ENCODE measurements at regions not wholly inside any gene's neighbourhood (a gene's known extent, or its start where the extent isn't known, plus 50 kb on each side); places are given as distances from the start of the nearest gene placed in this dataset.

DNA sequence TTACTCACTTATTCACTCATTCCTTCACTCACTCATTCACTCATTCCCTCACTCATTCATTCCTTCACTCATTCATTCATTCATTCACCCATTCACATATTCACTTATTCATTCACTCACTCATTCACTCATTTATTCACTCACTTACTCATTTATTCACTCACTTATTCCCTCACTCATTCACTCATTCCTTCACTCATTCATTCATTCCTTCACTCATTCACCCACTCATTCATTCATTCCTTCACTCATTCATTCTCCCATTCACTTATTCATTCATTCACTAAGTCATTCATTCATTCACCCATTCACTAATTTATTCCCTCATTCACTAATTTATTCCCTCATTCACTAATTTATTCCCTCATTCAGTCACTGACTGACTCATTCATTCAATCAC, 127.6 kb downstream of the EDN3 start:
- TF ChIP-seq, protein P1, sequence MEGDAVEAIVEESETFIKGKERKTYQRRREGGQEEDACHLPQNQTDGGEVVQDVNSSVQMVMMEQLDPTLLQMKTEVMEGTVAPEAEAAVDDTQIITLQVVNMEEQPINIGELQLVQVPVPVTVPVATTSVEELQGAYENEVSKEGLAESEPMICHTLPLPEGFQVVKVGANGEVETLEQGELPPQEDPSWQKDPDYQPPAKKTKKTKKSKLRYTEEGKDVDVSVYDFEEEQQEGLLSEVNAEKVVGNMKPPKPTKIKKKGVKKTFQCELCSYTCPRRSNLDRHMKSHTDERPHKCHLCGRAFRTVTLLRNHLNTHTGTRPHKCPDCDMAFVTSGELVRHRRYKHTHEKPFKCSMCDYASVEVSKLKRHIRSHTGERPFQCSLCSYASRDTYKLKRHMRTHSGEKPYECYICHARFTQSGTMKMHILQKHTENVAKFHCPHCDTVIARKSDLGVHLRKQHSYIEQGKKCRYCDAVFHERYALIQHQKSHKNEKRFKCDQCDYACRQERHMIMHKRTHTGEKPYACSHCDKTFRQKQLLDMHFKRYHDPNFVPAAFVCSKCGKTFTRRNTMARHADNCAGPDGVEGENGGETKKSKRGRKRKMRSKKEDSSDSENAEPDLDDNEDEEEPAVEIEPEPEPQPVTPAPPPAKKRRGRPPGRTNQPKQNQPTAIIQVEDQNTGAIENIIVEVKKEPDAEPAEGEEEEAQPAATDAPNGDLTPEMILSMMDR (IDR thresholded peaks at IDR 0.05; ENCODE audit: low read depth, low read length, missing control alignments) = no peak
- no peak for DNase-seq
- Histone ChIP-seq H3K36me3 (replicated peaks) (no peaks in the 10 kb centered on the region), H3K4me3 (ENCODE audit: low read depth, low read length) (no peak overlapping the region), H3K27ac (no peak overlapping the region), H3K27me3 (replicated peaks) (no peaks in the 10 kb centered on the region)
- in situ Hi-C loops (cut with HindIII; ENCODE audit: low pct_ligation_motif_present, low sequenced_read_pairs) = no loop called here

DNA sequence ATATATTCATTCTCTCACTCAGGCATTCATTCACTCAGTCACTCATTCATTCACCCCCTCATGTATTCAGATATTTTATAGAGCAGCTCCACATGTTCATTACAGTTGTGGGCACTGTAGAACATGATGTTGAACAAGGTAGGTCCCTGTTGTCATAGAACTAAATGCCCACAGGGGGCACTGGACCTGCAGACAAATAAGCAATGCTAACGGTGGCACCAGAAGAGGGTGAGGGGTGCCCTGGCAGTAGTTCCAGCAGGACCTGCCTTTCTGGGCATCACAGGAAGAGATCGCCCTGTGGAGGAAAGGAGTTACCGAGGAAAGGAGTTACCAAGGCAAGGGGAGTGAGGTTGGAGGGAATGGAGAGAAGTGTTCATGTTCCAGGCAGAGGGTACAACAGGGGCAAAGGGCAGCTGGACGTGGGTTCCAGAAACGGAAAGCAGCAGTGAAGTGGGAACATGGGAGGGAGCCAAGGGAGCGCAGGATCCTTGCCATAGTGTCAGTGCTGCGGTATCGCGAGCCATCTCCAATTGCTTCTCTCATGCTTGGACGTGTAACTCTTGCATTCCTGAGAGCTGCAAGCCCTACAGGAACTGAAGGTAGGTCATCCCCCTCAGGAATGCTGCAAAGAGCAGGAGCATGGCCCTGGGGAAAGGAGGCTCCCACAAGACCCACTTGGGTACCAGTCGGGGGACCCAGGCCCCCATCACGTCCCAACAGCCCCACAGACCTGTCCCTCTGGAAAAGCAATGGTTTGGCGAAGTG, 128.2 kb downstream of the EDN3 start:
- H3K4me3 ChIP-seq (ENCODE audit: low read depth, low read length) = no peak overlapping the region
- no peak for DNase-seq
- TF ChIP-seq, protein P1 (IDR thresholded peaks at IDR 0.05; ENCODE audit: low read depth, low read length, missing control alignments) = no peak
- no peaks in the 10 kb centered on the region for H3K27me3 ChIP-seq (replicated peaks)
- H3K27ac ChIP-seq = no peak overlapping the region
- H3K36me3 ChIP-seq (replicated peaks) = no peaks in the 10 kb centered on the region
- in situ Hi-C loops (cut with HindIII; ENCODE audit: low pct_ligation_motif_present, low sequenced_read_pairs) = no loop called here

GRCh38 chr20:59429396-59429795, 129.0 kb downstream of the EDN3 start:
- TF ChIP-seq, protein P1 (IDR thresholded peaks at IDR 0.05; ENCODE audit: low read depth, low read length, missing control alignments) = no peak
- DNase-seq = no peak
- no peaks in the 10 kb centered on the region for H3K36me3 ChIP-seq (replicated peaks)
- H3K27me3 ChIP-seq (replicated peaks) = no peaks in the 10 kb centered on the region
- in situ Hi-C loops (cut with HindIII; ENCODE audit: low pct_ligation_motif_present, low sequenced_read_pairs) = no loop called here
- H3K4me3 ChIP-seq (ENCODE audit: low read depth, low read length) = no peak overlapping the region
- H3K27ac ChIP-seq = no peak overlapping the region

- Histone ChIP-seq H3K4me3 (ENCODE audit: low read depth, low read length) (no peak overlapping the region), H3K27ac (no peak overlapping the region), H3K27me3 (replicated peaks) (no peaks in the 10 kb centered on the region), H3K36me3 (replicated peaks) (no peaks in the 10 kb centered on the region)
- in situ Hi-C loops (cut with HindIII; ENCODE audit: low pct_ligation_motif_present, low sequenced_read_pairs) = no loop called here
- TF ChIP-seq, protein P1 (IDR thresholded peaks at IDR 0.05; ENCODE audit: low read depth, low read length, missing control alignments) = no peak
- DNase-seq = no peak
Measured at GRCh38 chr20:59431014-59431413, 130.6 kb downstream of the EDN3 start.

DNA sequence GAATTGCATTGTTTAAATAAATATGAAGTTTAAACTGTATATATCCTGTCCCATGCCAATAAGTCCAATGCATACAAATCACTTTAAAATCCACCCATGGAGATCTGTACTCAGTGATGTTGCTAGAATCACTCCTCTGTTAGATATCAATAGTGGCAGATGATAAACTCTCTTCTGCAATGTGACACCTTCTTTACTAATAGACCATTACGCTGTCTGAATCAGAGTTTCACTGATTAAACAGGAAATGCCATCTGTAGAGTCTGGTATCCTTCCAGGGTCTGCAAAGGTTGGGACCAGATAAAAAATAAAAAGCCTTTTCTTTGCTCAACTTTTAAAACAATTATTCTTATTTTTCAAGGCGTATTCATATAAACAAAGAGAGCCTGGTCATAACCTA, 134.5 kb downstream of the EDN3 start:
- in situ Hi-C loops (cut with HindIII; ENCODE audit: low pct_ligation_motif_present, low sequenced_read_pairs) = no loop called here
- Histone ChIP-seq H3K36me3 (replicated peaks) (no peaks in the 10 kb centered on the region), H3K27ac (no peak overlapping the region), H3K4me3 (ENCODE audit: low read depth, low read length) (no peak overlapping the region), H3K27me3 (replicated peaks) (no peaks in the 10 kb centered on the region)
- no peak for DNase-seq
- TF ChIP-seq, protein P1 (IDR thresholded peaks at IDR 0.05; ENCODE audit: low read depth, low read length, missing control alignments) = no peak

DNA sequence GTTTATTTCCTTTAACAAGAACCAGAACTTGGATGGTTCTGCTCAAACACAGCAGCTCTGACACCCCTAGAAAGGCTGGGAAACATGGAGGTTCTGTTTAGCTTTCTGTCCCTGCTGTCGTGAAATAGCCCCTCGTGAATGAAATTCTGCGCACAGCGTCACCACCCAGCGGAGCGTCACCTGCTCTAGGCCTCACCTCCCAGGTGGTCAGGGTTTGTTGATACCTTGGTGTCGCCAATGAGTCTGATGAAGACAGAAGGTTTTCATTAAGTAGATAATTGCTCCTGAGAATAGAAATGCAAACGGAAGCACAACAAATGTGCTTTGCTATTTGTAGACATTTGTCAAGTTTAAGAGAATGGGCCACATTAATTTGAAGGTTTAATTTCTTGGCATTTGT, 135.1 kb downstream of the EDN3 start:
- Histone ChIP-seq H3K27me3 (replicated peaks) (no peaks in the 10 kb centered on the region), H3K36me3 (replicated peaks) (no peaks in the 10 kb centered on the region), H3K4me3 (ENCODE audit: low read depth, low read length) (no peak overlapping the region), H3K27ac (no peak overlapping the region)
- DNase-seq = no peak
- in situ Hi-C loops (cut with HindIII; ENCODE audit: low pct_ligation_motif_present, low sequenced_read_pairs) = no loop called here
- TF ChIP-seq, protein P1 (IDR thresholded peaks at IDR 0.05; ENCODE audit: low read depth, low read length, missing control alignments) = no peak
